IMR-90 (cell line): ENCODE measurements at regions not wholly inside any gene's neighbourhood (a gene's known extent, or its start where the extent isn't known, plus 50 kb on each side); places are given as distances from the start of the nearest gene placed in this dataset.
"Not testable (repeated sequence)": the region's sequence is repeated elsewhere in the genome, so short reads cannot be mapped to it uniquely, and the experiment has no call there.

Experiments used
- ATAC-seq: fragments of 200-7000 bp; cut with Tn5 transposase; 2 replicates; pipeline ENCODE4 v1.9.1; 2020; ENCODE audit warnings: low read depth, mild to moderate bottlenecking, moderate library complexity
- BruUV-seq: library from RNA; stranded (reverse); fragments of 400-500 nt; replicated peaks from 2 replicates; lab custom pipeline; 2021; lab: Mats Ljungman, UMichigan
- CTCF ChIA-PET: fragments of 300-600 bp; formaldehyde crosslinking; extraction: SDS; loops from one replicate; lab custom pipeline; 2021; ENCODE audit warnings: antibody characterized with exemption; lab: Yijun Ruan, JAX
- POLR2A ChIA-PET: fragments of 300-600 bp; sonication (Branson Sonifier 250); formaldehyde crosslinking; loops from one replicate; lab custom pipeline; 2022; ENCODE audit warnings: antibody characterized with exemption; ENCODE audit not compliant: unreplicated experiment; lab: Charles Lee
- DNase-seq: peaks from one replicate; pipeline ENCODE4 v3.0.0; 2013
- H2AFZ ChIP-seq: replicated peaks from 2 replicates; pipeline ENCODE3; 2013; ENCODE audit warnings: low read length, mild to moderate bottlenecking; ENCODE audit not compliant: poor library complexity
- H2AK5ac ChIP-seq: 2 replicates; pipeline ENCODE4 v1.6.1; 2013; ENCODE audit warnings: low read depth, low read length, inconsistent platforms
- H2AK9ac ChIP-seq: replicated peaks from 2 replicates; pipeline ENCODE3; 2013; ENCODE audit warnings: mild to moderate bottlenecking, low read depth, low read length, moderate library complexity; ENCODE audit not compliant: poor library complexity
- H2BK120ac ChIP-seq: 2 replicates; pipeline ENCODE4 v1.6.1; 2013; ENCODE audit warnings: low read depth, low read length, inconsistent platforms
- H2BK15ac ChIP-seq: 3 replicates; pipeline ENCODE4 v1.6.1; 2013; ENCODE audit warnings: low read depth, low read length, inconsistent platforms
- H2BK20ac ChIP-seq: 2 replicates; pipeline ENCODE4 v1.6.1; 2013; ENCODE audit warnings: low read depth, mild to moderate bottlenecking, inconsistent platforms, low read length, moderate library complexity
- H2BK5ac ChIP-seq: 2 replicates; pipeline ENCODE4 v1.6.1; 2013; ENCODE audit warnings: mild to moderate bottlenecking, low read depth, low read length, inconsistent platforms; ENCODE audit not compliant: poor library complexity, severe bottlenecking
- H3K14ac ChIP-seq: replicated peaks from 2 replicates; pipeline ENCODE4 v1.6.1; 2013; ENCODE audit warnings: low read depth, low read length, inconsistent platforms
- H3K18ac ChIP-seq: 2 replicates; pipeline ENCODE4 v1.6.1; 2013; ENCODE audit warnings: low read depth, low read length, control low read depth
- H3K23ac ChIP-seq: 2 replicates; pipeline ENCODE4 v1.6.1; 2013; ENCODE audit warnings: low read depth, low read length, inconsistent platforms
- H3K27ac ChIP-seq: 2 replicates; pipeline ENCODE4 v1.5.1; 2013; ENCODE audit warnings: mild to moderate bottlenecking, control low read depth, low read length; ENCODE audit not compliant: insufficient read depth
- H3K27me3 ChIP-seq: 2 replicates; pipeline ENCODE4 v1.6.1; 2013; ENCODE audit warnings: low read length; ENCODE audit not compliant: control insufficient read depth, insufficient read depth
- H3K36me3 ChIP-seq: 2 replicates; pipeline ENCODE4 v1.6.1; 2013; ENCODE audit warnings: low read length, mixed read lengths; ENCODE audit not compliant: control insufficient read depth, insufficient read depth
- H3K4ac ChIP-seq: 2 replicates; pipeline ENCODE4 v1.6.1; 2013; ENCODE audit warnings: low read depth, low read length, inconsistent platforms
- H3K4me1 ChIP-seq: 2 replicates; pipeline ENCODE4 v1.6.1; 2013; ENCODE audit warnings: low read length, mixed read lengths; ENCODE audit not compliant: control insufficient read depth, insufficient read depth
- H3K4me2 ChIP-seq: 2 replicates; pipeline ENCODE4 v1.6.1; 2013; ENCODE audit warnings: low read depth, mild to moderate bottlenecking, control low read depth, low read length, moderate library complexity
- H3K4me3 ChIP-seq: 2 replicates; pipeline ENCODE4 v1.5.1; 2013; ENCODE audit warnings: low read depth, mild to moderate bottlenecking, control low read depth, low read length, moderate library complexity; ENCODE audit not compliant: insufficient read depth
- H3K56ac ChIP-seq: 2 replicates; pipeline ENCODE4 v1.6.1; 2013; ENCODE audit warnings: low read length, inconsistent platforms; ENCODE audit not compliant: insufficient read depth; ENCODE audit errors: extremely low read depth
- H3K79me1 ChIP-seq, 2 experiments: 2 replicates each; pipeline ENCODE4 v1.6.1; 2013; ENCODE audit warnings: low read length in 2 of 2, inconsistent platforms in 1 of 2, low read depth in 1 of 2
- H3K9ac ChIP-seq: 2 replicates; pipeline ENCODE4 v1.6.1; 2013; ENCODE audit warnings: low read depth, low read length, control low read depth
- H3K9me1 ChIP-seq: 2 replicates; pipeline ENCODE4 v1.6.1; 2013; ENCODE audit warnings: low read length, inconsistent platforms; ENCODE audit not compliant: insufficient read depth
- H3K9me3 ChIP-seq: 2 replicates; pipeline ENCODE4 v1.6.1; 2013; ENCODE audit warnings: low read length; ENCODE audit not compliant: control insufficient read depth, insufficient read depth
- H4K20me1 ChIP-seq: 2 replicates; pipeline ENCODE4 v1.6.1; 2013; ENCODE audit warnings: low read length, inconsistent platforms; ENCODE audit not compliant: insufficient read depth
- H4K5ac ChIP-seq: 2 replicates; pipeline ENCODE4 v1.6.1; 2013; ENCODE audit warnings: mild to moderate bottlenecking, low read depth, low read length, control low read depth
- H4K8ac ChIP-seq, 2 experiments: 2 replicates each; pipeline ENCODE4 v1.6.1; 2013; ENCODE audit warnings: low read depth in 2 of 2, low read length in 2 of 2, control low read depth in 1 of 2, inconsistent platforms in 1 of 2
- H4K91ac ChIP-seq: 2 replicates; pipeline ENCODE4 v1.6.1; 2013; ENCODE audit warnings: low read depth, low read length, inconsistent platforms; ENCODE audit not compliant: insufficient read depth
- CHD1 ChIP-seq: IDR thresholded peaks from 2 replicates; pipeline ENCODE4 v1.6.1; 2012; ENCODE audit warnings: low read depth, low read length, improper control_type of control experiment
- MAFK ChIP-seq: IDR thresholded peaks from 2 replicates; pipeline ENCODE4 v1.6.1; 2012; ENCODE audit warnings: low read depth, low read length, improper control_type of control experiment
- NFE2L2 ChIP-seq: fragments of 150-350 bp; IDR thresholded peaks from 2 replicates; pipeline ENCODE4 v1.6.1; 2016; ENCODE audit warnings: low read depth, mild to moderate bottlenecking, low read length
- RCOR1 ChIP-seq: IDR thresholded peaks from 2 replicates; pipeline ENCODE4 v1.6.1; 2012; ENCODE audit warnings: mild to moderate bottlenecking, low read length, improper control_type of control experiment; ENCODE audit not compliant: insufficient replicate concordance
- RFX5 ChIP-seq: IDR thresholded peaks from 2 replicates; pipeline ENCODE4 v1.8.0; 2012; ENCODE audit warnings: low read depth, mild to moderate bottlenecking, low read length, moderate library complexity
- SMC3 ChIP-seq: fragments of 150-350 bp; IDR thresholded peaks from 2 replicates; pipeline ENCODE4 v1.6.1; 2016; ENCODE audit warnings: low read depth, mild to moderate bottlenecking, antibody characterized with exemption, low read length, moderate library complexity
- WGBS, 2 experiments: methylation state at CpG; one replicate each; pipeline versions ENCODE4 v1.1.5 to v1.1.7; 2013; ENCODE audit warnings: missing lambda C conversion rate in 2 of 2; ENCODE audit not compliant: insufficient read length in 1 of 2; ENCODE audit errors: extremely low coverage in 2 of 2; 5-methylcytosine and 5-hydroxymethylcytosine counted together
- dilution Hi-C: fragments of 300-500 bp; cut with HindIII; formaldehyde crosslinking; loops from one replicate; pipeline ENCODE4 v1.14.3; 2018; ENCODE audit warnings: low sequenced_read_pairs; ENCODE audit not compliant: unreplicated experiment
- in situ Hi-C: fragments of 300-500 bp; cut with MboI; formaldehyde crosslinking; loops from 3 replicates; pipeline ENCODE4 v1.14.3; 2019; ENCODE audit warnings: low sequenced_read_pairs, inconsistent platforms, mixed read lengths
- intact Hi-C: fragments of 100-400 bp; cut with micrococcal nuclease; formaldehyde crosslinking; loops from 2 replicates; pipeline ENCODE4 v1.10.0; 2022

DNA sequence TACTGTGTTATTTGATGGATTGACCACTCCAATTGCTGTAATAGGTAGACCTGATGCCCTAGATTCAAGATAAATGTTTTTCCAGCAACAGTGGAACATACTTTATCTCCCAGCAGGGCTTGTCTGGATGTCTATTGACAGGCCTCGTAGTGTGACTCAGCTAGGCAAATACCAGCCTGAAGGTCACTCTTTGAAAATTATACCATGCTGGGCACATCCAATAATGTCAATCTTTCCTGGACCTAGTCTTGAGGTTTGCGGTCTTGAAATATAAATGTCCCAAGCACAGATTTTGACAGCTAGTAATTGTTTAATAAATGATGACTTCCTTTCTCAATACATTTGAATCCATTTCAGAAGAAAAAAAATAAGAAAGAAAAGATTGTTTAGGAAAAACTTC lies 1138.0 kb upstream of the TMPRSS15 start:
- H2BK20ac ChIP-seq, result no peak overlapping the region
- H2AK5ac ChIP-seq, result no peak overlapping the region
- H3K4me3 ChIP-seq, result no peak overlapping the region
- no peak overlapping the region for H3K27ac ChIP-seq
- ATAC-seq, result no peak
- WGBS, 2 experiments, result no CpG with 5 or more reads among the region's 2 CpGs
- H3K9me3 ChIP-seq, result peaks cover 10% of the 10 kb centered on the region
- H3K79me1 ChIP-seq, result no peaks in the 10 kb centered on the region
- H3K56ac ChIP-seq, result no peak overlapping the region
- no peaks in the 10 kb centered on the region for H3K27me3 ChIP-seq
- DNase-seq, result no peak
- CTCF ChIA-PET, result no interaction called here
- H4K20me1 ChIP-seq, result no peaks in the 10 kb centered on the region
- TF ChIP-seq RFX5, result no peak
- no peak for TF ChIP-seq CHD1
- TF ChIP-seq SMC3, result no peak
- no peak for TF ChIP-seq NFE2L2
- no peak for TF ChIP-seq MAFK
- TF ChIP-seq RCOR1, result no peak
- no peak overlapping the region for H4K5ac ChIP-seq
- POLR2A ChIA-PET, result interaction anchor here (0.6 kb wide), 1 partner anchor 45 kb away, joined by 3 read pairs; no protein-coding TSS in a partner anchor
- no peak overlapping the region for H3K9ac ChIP-seq
- H3K23ac ChIP-seq, result no peak overlapping the region
- H2BK15ac ChIP-seq, result no peak overlapping the region
- no peak overlapping the region for H4K91ac ChIP-seq
- H3K14ac ChIP-seq, result no peak overlapping the region
- no peak overlapping the region for H2BK5ac ChIP-seq
- H3K36me3 ChIP-seq, result no peaks in the 10 kb centered on the region
- H4K8ac ChIP-seq, result no peak overlapping the region
- no peak overlapping the region for H2AK9ac ChIP-seq
- intact Hi-C loops (no loop called here), in situ Hi-C loops (no loop called here), dilution Hi-C loops (no loop called here)
- H3K18ac ChIP-seq, result no peak overlapping the region
- H2AFZ ChIP-seq, result no peak overlapping the region
- H3K4ac ChIP-seq, result no peak overlapping the region
- no TSS peak for BruUV-seq
- no peak overlapping the region for H3K4me2 ChIP-seq
- H3K4me1 ChIP-seq, result no peaks in the 10 kb centered on the region
- H3K9me1 ChIP-seq, result no peaks in the 10 kb centered on the region
- H2BK120ac ChIP-seq, result no peak overlapping the region

DNA sequence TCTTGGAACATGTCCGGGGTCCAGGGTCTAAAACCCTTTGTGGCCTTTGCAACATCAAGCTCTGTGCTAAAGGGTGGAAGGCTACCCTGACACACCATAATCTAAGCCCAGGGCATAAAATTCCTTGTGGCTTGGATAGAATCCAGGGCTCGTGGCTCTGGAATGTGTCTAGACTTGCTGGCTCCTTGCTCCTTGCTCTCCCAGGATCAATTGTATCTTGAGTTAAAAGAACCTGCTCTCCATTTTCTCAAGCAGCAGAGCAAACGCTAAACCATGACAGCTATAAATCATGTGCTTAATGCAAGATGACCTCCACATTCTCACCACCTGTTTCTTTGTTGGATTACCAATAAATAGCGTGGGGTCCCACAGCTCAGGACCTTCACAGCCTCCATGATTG lies 1140.9 kb upstream of the TMPRSS15 start:
- in situ Hi-C loops, H2AK5ac ChIP-seq, intact Hi-C loops, H4K8ac ChIP-seq, H3K9me1 ChIP-seq, H2AK9ac ChIP-seq, H2BK15ac ChIP-seq, DNase-seq, H3K27ac ChIP-seq, BruUV-seq, H4K5ac ChIP-seq, H2AFZ ChIP-seq, H3K56ac ChIP-seq, H3K9ac ChIP-seq, H3K4me3 ChIP-seq, H3K14ac ChIP-seq, ATAC-seq, H2BK120ac ChIP-seq, H2BK5ac ChIP-seq, H2BK20ac ChIP-seq, H4K20me1 ChIP-seq, dilution Hi-C loops, H3K79me1 ChIP-seq, H3K27me3 ChIP-seq, H3K4me2 ChIP-seq, H3K36me3 ChIP-seq, H3K18ac ChIP-seq, H3K4ac ChIP-seq, POLR2A ChIA-PET, H3K23ac ChIP-seq, CTCF ChIA-PET, H3K4me1 ChIP-seq, H4K91ac ChIP-seq: not testable (repeated sequence)
- peaks cover 12% of the 10 kb centered on the region for H3K9me3 ChIP-seq
- 33% methylated on average over 3 of the region's 4 CpGs; no CpG with 5 or more reads in 1 of the 2 experiments for WGBS, 2 experiments
